ENCODE measurements at regions not wholly inside any gene's neighbourhood (a gene's known extent, or its start where the extent isn't known, plus 50 kb on each side); places are given as distances from the start of the nearest gene placed in this dataset.

GRCh38 chr18:2027016-2027415, 544.3 kb downstream of the METTL4 start:
- no peak for ATAC-seq
- no peak for TF ChIP-seq ISL1 (CRISPR knock-in tag; IDR thresholded peaks at IDR 0.05)
- TF ChIP-seq ZNF565 (CRISPR knock-in tag; conservative IDR thresholded peaks at IDR 0.05; ENCODE audit: low read depth): no peak
- no peak for TF ChIP-seq OSR1 (CRISPR knock-in tag; IDR thresholded peaks at IDR 0.05)
- TF ChIP-seq TCF4 (CRISPR knock-in tag; IDR thresholded peaks at IDR 0.05; ENCODE audit: borderline replicate concordance): no peak
- TF ChIP-seq PPARA (CRISPR knock-in tag; IDR thresholded peaks at IDR 0.05; ENCODE audit: borderline replicate concordance): no peak
- no peak for TF ChIP-seq TSHZ2 (CRISPR knock-in tag; IDR thresholded peaks at IDR 0.05)
- TF ChIP-seq ZC3H10 (CRISPR knock-in tag; IDR thresholded peaks at IDR 0.05): no peak
- TF ChIP-seq ESRRG (CRISPR knock-in tag; IDR thresholded peaks at IDR 0.05): no peak
- no peak for TF ChIP-seq ARNTL (CRISPR knock-in tag; IDR thresholded peaks at IDR 0.05; ENCODE audit: borderline replicate concordance, low read depth)
- no peak for TF ChIP-seq ZNF70 (CRISPR knock-in tag; IDR thresholded peaks at IDR 0.05)
- TF ChIP-seq ZFP30 (CRISPR knock-in tag; IDR thresholded peaks at IDR 0.05): no peak
- TF ChIP-seq CREB5 (CRISPR knock-in tag; IDR thresholded peaks at IDR 0.05; ENCODE audit: low read depth): no peak

- TF ChIP-seq PPARA (CRISPR knock-in tag; IDR thresholded peaks at IDR 0.05; ENCODE audit: borderline replicate concordance): no peak
- no peak for TF ChIP-seq ZC3H10 (CRISPR knock-in tag; IDR thresholded peaks at IDR 0.05)
- TF ChIP-seq GLIS3 (CRISPR knock-in tag; IDR thresholded peaks at IDR 0.05): no peak
- TF ChIP-seq POU6F1 (CRISPR knock-in tag; IDR thresholded peaks at IDR 0.05; ENCODE audit: borderline replicate concordance, low read depth): no peak
- TF ChIP-seq CREB5 (CRISPR knock-in tag; IDR thresholded peaks at IDR 0.05; ENCODE audit: low read depth): no peak
- TF ChIP-seq TSHZ2 (CRISPR knock-in tag; IDR thresholded peaks at IDR 0.05): no peak
- no peak for TF ChIP-seq OSR1 (CRISPR knock-in tag; IDR thresholded peaks at IDR 0.05)
- TF ChIP-seq TCF4 (CRISPR knock-in tag; IDR thresholded peaks at IDR 0.05; ENCODE audit: borderline replicate concordance): no peak
- no peak for ATAC-seq
These were observed 543.5 kb downstream of the METTL4 start for GRCh38 chr18:2027756-2028155.

GRCh38 chr18:2028986-2029385, 542.3 kb downstream of the METTL4 start:
- TF ChIP-seq CREB5 (CRISPR knock-in tag; IDR thresholded peaks at IDR 0.05; ENCODE audit: low read depth) (no peak), OSR1 (CRISPR knock-in tag; IDR thresholded peaks at IDR 0.05) (no peak), ISL1 (CRISPR knock-in tag; IDR thresholded peaks at IDR 0.05) (no peak), ARNTL (CRISPR knock-in tag; IDR thresholded peaks at IDR 0.05; ENCODE audit: borderline replicate concordance, low read depth) (no peak), ZFP30 (CRISPR knock-in tag; IDR thresholded peaks at IDR 0.05) (no peak), ZFP3 (CRISPR knock-in tag; IDR thresholded peaks at IDR 0.05) (no peak), ZNF70 (CRISPR knock-in tag; IDR thresholded peaks at IDR 0.05) (no peak), TOX (CRISPR knock-in tag; IDR thresholded peaks at IDR 0.05; ENCODE audit: borderline replicate concordance) (no peak), ZNF565 (CRISPR knock-in tag; conservative IDR thresholded peaks at IDR 0.05; ENCODE audit: low read depth) (no peak), ZC3H10 (CRISPR knock-in tag; IDR thresholded peaks at IDR 0.05) (no peak), ESRRG (CRISPR knock-in tag; IDR thresholded peaks at IDR 0.05) (no peak), PPARA (CRISPR knock-in tag; IDR thresholded peaks at IDR 0.05; ENCODE audit: borderline replicate concordance) (no peak), SNAI2 (CRISPR knock-in tag; IDR thresholded peaks at IDR 0.05) (no peak)
- ATAC-seq: no peak

Data from SK-N-SH treated with all-trans-retinoic acid at 6 μM for 48 hours (cell line).